ENCODE measurements at regions not wholly inside any gene's neighbourhood (a gene's known extent, or its start where the extent isn't known, plus 50 kb on each side); places are given as distances from the start of the nearest gene placed in this dataset.
"Not testable (repeated sequence)": the region's sequence is repeated elsewhere in the genome, so short reads cannot be mapped to it uniquely, and the experiment has no call there.

DNA sequence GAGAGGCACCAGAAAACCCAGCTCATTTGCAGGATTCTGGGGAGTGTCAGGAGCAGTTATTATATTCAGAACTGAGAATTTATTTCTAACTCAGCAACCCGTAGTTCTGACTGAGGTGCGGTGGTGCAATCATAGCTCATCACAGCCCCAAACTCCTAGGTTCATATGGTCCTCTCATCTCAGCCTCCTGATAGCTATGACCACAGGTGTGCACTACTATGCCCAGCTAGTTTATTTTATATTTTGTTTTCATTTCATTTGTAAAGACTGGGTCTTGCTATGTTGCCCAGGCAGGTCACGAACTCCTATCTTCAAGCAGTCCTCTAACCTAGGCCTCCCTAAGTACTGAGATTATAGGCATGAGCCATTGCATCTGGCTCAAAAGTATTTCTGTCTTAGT lies 4819.8 kb upstream of the OR11H1 start:
- TF ChIP-seq POLR2A, POLR2AphosphoS5 (IDR thresholded peaks at IDR 0.05): not testable (repeated sequence)

Data from prostate gland (tissue), 1 donor.